ENCODE measurements at regions not wholly inside any gene's neighbourhood (a gene's known extent, or its start where the extent isn't known, plus 50 kb on each side); places are given as distances from the start of the nearest gene placed in this dataset.
A peak's percentile ranks its signal among the peaks of the same experiment; 100 is the strongest.

- H2BK120ac ChIP-seq (replicated peaks; ENCODE audit: low read depth, low read length) = no peak overlapping the region
- H3K18ac ChIP-seq (ENCODE audit: extremely low read depth, low read length) = no peak overlapping the region
- FAIRE-seq = no peak
- 58% methylated on average over 2 of the region's 2 CpGs; no CpG with 5 or more reads in 1 of the 2 experiments for WGBS, 2 experiments (ENCODE audit: extremely low coverage in 1 of 2, insufficient coverage in 1 of 2, insufficient read length in 1 of 2, insufficient replicate concordance in 2 of 2, low coverage in 1 of 2, low lambda C conversion rate in 2 of 2, missing lambda C conversion rate in 1 of 2)
- no peak overlapping the region for H3K9ac ChIP-seq (replicated peaks in 1 of 4; ENCODE audit: extremely low read depth in 1 of 4, low read depth in 3 of 4, low read length in 3 of 4)
- H4K5ac ChIP-seq (ENCODE audit: insufficient read length, low read depth, low read length) = no peak overlapping the region
- no peak overlapping the region for H3K56ac ChIP-seq (replicated peaks; ENCODE audit: insufficient read length, low read depth, low read length)
- no peaks in the 10 kb centered on the region for H3K79me2 ChIP-seq (ENCODE audit: control insufficient read depth in 1 of 2, insufficient read depth in 2 of 2, low read length in 2 of 2)
- TF ChIP-seq TEAD4 (IDR thresholded peaks at IDR 0.05; ENCODE audit: low read depth, low read length) (peak; percentile 49; the same call in 1 of the 2 replicates), SUZ12 (IDR thresholded peaks at IDR 0.05; ENCODE audit: low read length) (no peak), RXRA (IDR thresholded peaks at IDR 0.05; ENCODE audit: insufficient read depth, low read depth, low read length) (no peak), RAD21 (IDR thresholded peaks at IDR 0.05 in 1 of 2, conservative IDR thresholded peaks at IDR 0.05 in 1 of 2; ENCODE audit: low read depth in 2 of 2, low read length in 2 of 2) (peak; percentile 56 to 64), HDAC6 (IDR thresholded peaks at IDR 0.05; ENCODE audit: low read depth, low read length) (no peak), BCL11A (IDR thresholded peaks at IDR 0.05; ENCODE audit: low read depth in 2 of 2, low read length in 2 of 2) (no peak), CREB1 (IDR thresholded peaks at IDR 0.05) (no peak)
- TF ChIP-seq, protein P1, sequence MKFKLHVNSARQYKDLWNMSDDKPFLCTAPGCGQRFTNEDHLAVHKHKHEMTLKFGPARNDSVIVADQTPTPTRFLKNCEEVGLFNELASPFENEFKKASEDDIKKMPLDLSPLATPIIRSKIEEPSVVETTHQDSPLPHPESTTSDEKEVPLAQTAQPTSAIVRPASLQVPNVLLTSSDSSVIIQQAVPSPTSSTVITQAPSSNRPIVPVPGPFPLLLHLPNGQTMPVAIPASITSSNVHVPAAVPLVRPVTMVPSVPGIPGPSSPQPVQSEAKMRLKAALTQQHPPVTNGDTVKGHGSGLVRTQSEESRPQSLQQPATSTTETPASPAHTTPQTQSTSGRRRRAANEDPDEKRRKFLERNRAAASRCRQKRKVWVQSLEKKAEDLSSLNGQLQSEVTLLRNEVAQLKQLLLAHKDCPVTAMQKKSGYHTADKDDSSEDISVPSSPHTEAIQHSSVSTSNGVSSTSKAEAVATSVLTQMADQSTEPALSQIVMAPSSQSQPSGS (IDR thresholded peaks at IDR 0.05; ENCODE audit: low read length) = no peak
- TF ChIP-seq, protein P2, sequence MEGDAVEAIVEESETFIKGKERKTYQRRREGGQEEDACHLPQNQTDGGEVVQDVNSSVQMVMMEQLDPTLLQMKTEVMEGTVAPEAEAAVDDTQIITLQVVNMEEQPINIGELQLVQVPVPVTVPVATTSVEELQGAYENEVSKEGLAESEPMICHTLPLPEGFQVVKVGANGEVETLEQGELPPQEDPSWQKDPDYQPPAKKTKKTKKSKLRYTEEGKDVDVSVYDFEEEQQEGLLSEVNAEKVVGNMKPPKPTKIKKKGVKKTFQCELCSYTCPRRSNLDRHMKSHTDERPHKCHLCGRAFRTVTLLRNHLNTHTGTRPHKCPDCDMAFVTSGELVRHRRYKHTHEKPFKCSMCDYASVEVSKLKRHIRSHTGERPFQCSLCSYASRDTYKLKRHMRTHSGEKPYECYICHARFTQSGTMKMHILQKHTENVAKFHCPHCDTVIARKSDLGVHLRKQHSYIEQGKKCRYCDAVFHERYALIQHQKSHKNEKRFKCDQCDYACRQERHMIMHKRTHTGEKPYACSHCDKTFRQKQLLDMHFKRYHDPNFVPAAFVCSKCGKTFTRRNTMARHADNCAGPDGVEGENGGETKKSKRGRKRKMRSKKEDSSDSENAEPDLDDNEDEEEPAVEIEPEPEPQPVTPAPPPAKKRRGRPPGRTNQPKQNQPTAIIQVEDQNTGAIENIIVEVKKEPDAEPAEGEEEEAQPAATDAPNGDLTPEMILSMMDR (IDR thresholded peaks at IDR 0.05; ENCODE audit: control extremely low read depth in 1 of 3, insufficient read depth in 1 of 3, low read depth in 1 of 3, low read length in 3 of 3) = peak in 2 of 3 experiments; percentile 14 to 46; a peak in 2 of 4 replicates
- H2AK5ac ChIP-seq (ENCODE audit: low read depth, low read length) = no peak overlapping the region
- peaks cover 0 to 5% (median 0%) of the 10 kb centered on the region in 4 experiments; a peak in 1 of 7 replicates for H3K4me1 ChIP-seq (replicated peaks in 1 of 4; ENCODE audit: control insufficient read depth in 3 of 4, insufficient read depth in 4 of 4, low read length in 3 of 4)
- no peaks in the 10 kb centered on the region for H3K9me3 ChIP-seq (ENCODE audit: insufficient read depth in 2 of 2, low read depth in 1 of 2, low read length in 1 of 2)
- no peak overlapping the region for H3K4me2 ChIP-seq (ENCODE audit: insufficient read depth in 1 of 2, low read depth in 2 of 2, low read length in 2 of 2)
- DNase-seq (ENCODE audit: low read depth in 1 of 2, low spot score in 2 of 2) = no peak
- H3K23ac ChIP-seq (ENCODE audit: insufficient read length) = no peak overlapping the region
- H3K23me2 ChIP-seq (ENCODE audit: low read depth, low read length) = no peaks in the 10 kb centered on the region; the same call in 1 of the 2 replicates
- H3K27ac ChIP-seq (ENCODE audit: low read depth, low read length) = no peak overlapping the region
- H3K14ac ChIP-seq (ENCODE audit: insufficient read length) = no peak overlapping the region
- ChIA-PET POLR2A (ENCODE audit: partially characterized antibody) (no interaction called here), CTCF (ENCODE audit: partially characterized antibody) (interaction anchor here (0.6 to 0.7 kb wide), 5 partner anchors 56 to 1152 kb away, joined by 3 to 4 read pairs (median 3); no protein-coding TSS in a partner anchor)
- no peak overlapping the region for H2BK12ac ChIP-seq (ENCODE audit: low read depth, low read length)
- H2BK20ac ChIP-seq (ENCODE audit: low read length) = no peak overlapping the region
- no peak overlapping the region for H2AFZ ChIP-seq (ENCODE audit: low read length)
- no peaks in the 10 kb centered on the region for H4K20me1 ChIP-seq (replicated peaks in 1 of 2; ENCODE audit: control insufficient read depth in 1 of 2, insufficient read depth in 2 of 2, low read length in 2 of 2)
- H3K79me1 ChIP-seq (ENCODE audit: low read depth, low read length) = no peaks in the 10 kb centered on the region
- H3K27me3 ChIP-seq (replicated peaks in 1 of 4; ENCODE audit: control insufficient read depth in 3 of 4, extremely low read depth in 1 of 4, insufficient read depth in 3 of 4, low read length in 3 of 4) = no peaks in the 10 kb centered on the region
- H4K91ac ChIP-seq (replicated peaks; ENCODE audit: insufficient read length, low read length) = no peak overlapping the region
- no peak overlapping the region for H4K8ac ChIP-seq (ENCODE audit: extremely low read depth, insufficient read depth, low read length)
- no peak overlapping the region for H3K4me3 ChIP-seq (ENCODE audit: extremely low read depth in 1 of 4, insufficient read depth in 2 of 4, low read depth in 3 of 4, low read length in 4 of 4)
- H2BK15ac ChIP-seq (ENCODE audit: low read length) = no peak overlapping the region
- H3K4ac ChIP-seq (replicated peaks; ENCODE audit: insufficient read length, low read depth, low read length) = no peak overlapping the region
- H2BK5ac ChIP-seq (ENCODE audit: low read depth, low read length) = no peak overlapping the region
- no peaks in the 10 kb centered on the region for H3K36me3 ChIP-seq (ENCODE audit: control insufficient read depth in 2 of 4, insufficient read depth in 4 of 4, low read length in 3 of 4)
These were observed 59.2 kb upstream of the POU3F2 start for GRCh38 chr6:98775205-98775604.
